A549 (cell line): ENCODE measurements at regions not wholly inside any gene's neighbourhood (a gene's known extent, or its start where the extent isn't known, plus 50 kb on each side); places are given as distances from the start of the nearest gene placed in this dataset.

ENCODE experiments used
- ATAC-seq, 2 experiments: fragments of 200-7000 bp in 1 of 2; fragments of >200 bp in 1 of 2; cut with Nextera tagmentation in 1 of 2; cut with Tn5 transposase in 1 of 2; 3 replicates each; pipeline versions ENCODE4 v1.8.0 to v1.9.1; 2018 to 2020; ENCODE audit warnings: mild to moderate bottlenecking in 1 of 2, moderate library complexity in 1 of 2
- CTCF ChIA-PET: fragments of 300-600 bp; sonication (Branson Sonifier 250); formaldehyde crosslinking; extraction: SDS; loops from one replicate; lab custom pipeline; 2021; ENCODE audit warnings: antibody characterized with exemption, inconsistent platforms; lab: Yijun Ruan, JAX
- POLR2A ChIA-PET: fragments of 350-600 bp; formaldehyde crosslinking; extraction: SDS; loops from one replicate; lab custom pipeline; 2021; ENCODE audit warnings: antibody characterized with exemption, inconsistent platforms; lab: Yijun Ruan, JAX
- DNase-seq, 2 experiments: peaks; one replicate each; pipeline versions ENCODE4 v3.0.0 to v3.0.0-alpha.2; 2011 to 2016; ENCODE audit warnings: low read depth in 1 of 2, low spot score in 1 of 2
- FAIRE-seq: peaks from 2 replicates; lab custom pipeline; 2011; peaks lifted over from hg19 to GRCh38; lab: Jason Lieb, UNC
- H3K27ac ChIP-seq, 2 experiments: fragments of >200 bp; sonication (Bioruptor Twin); formaldehyde crosslinking; 3 replicates each; pipeline ENCODE4 v1.5.1; 2016 to 2017
- H3K4me1 ChIP-seq: fragments of >200 bp; sonication (Bioruptor Twin); formaldehyde crosslinking; 3 replicates; pipeline ENCODE4 v1.6.1; 2016
- H3K4me2 ChIP-seq: fragments of >200 bp; sonication (Bioruptor Twin); formaldehyde crosslinking; 3 replicates; pipeline ENCODE4 v1.6.1; 2016
- H3K4me3 ChIP-seq: fragments of >200 bp; sonication (Bioruptor Twin); formaldehyde crosslinking; 3 replicates; pipeline ENCODE4 v1.5.1; 2016
- H3K9me3 ChIP-seq: fragments of >200 bp; sonication (Bioruptor Twin); formaldehyde crosslinking; 3 replicates; pipeline ENCODE4 v1.6.1; 2016
- CEBPB ChIP-seq, 2 experiments: fragments of >200 bp in 1 of 2; sonication (Bioruptor Twin) in 1 of 2; formaldehyde crosslinking in 1 of 2; IDR thresholded peaks; 2 replicates each; pipeline ENCODE4 v1.6.1; 2012 to 2016
- FOSL2 ChIP-seq, 2 experiments: fragments of 450-650 bp in 1 of 2; fragments of >200 bp in 1 of 2; sonication (Bioruptor Twin) in 1 of 2; formaldehyde crosslinking; IDR thresholded peaks; 2 replicates each; pipeline versions ENCODE4 v1.5.0 to v1.6.1; 2016 to 2020; ENCODE audit warnings: mild to moderate bottlenecking in 1 of 2, moderate library complexity in 1 of 2
- FOXS1 ChIP-seq: fragments of 250-450 bp; sonication (Bioruptor Pico); IDR thresholded peaks from 2 replicates; pipeline ENCODE4 v1.5.0; 2020; ENCODE audit warnings: mild to moderate bottlenecking, moderate library complexity
- JUNB ChIP-seq: fragments of >200 bp; sonication (Bioruptor Twin); formaldehyde crosslinking; IDR thresholded peaks from 2 replicates; pipeline ENCODE4 v1.6.1; 2016
- KDM1A ChIP-seq: fragments of 200-600 bp; sonication (generic); IDR thresholded peaks from 2 replicates; pipeline ENCODE4 v1.6.1; 2016; ENCODE audit warnings: low read depth, mild to moderate bottlenecking
- KDM5A ChIP-seq: fragments of 200-600 bp; sonication (generic); IDR thresholded peaks from 2 replicates; pipeline ENCODE4 v1.6.1; 2016; ENCODE audit warnings: antibody characterized with exemption, mild to moderate bottlenecking
- MAZ ChIP-seq: fragments of 150-350 bp; IDR thresholded peaks from 2 replicates; pipeline ENCODE4 v1.6.1; 2014; ENCODE audit warnings: antibody characterized with exemption, low read depth, low read length, borderline replicate concordance
- POLR2AphosphoS2 ChIP-seq: conservative IDR thresholded peaks from 2 replicates; pipeline ENCODE4 v1.6.1; 2012; ENCODE audit warnings: low read length, improper control_type of control experiment, inconsistent platforms
- RAD21 ChIP-seq, 2 experiments: fragments of >200 bp in 1 of 2; sonication (Bioruptor Twin) in 1 of 2; formaldehyde crosslinking in 1 of 2; IDR thresholded peaks in 1 of 2; conservative IDR thresholded peaks in 1 of 2; 2 replicates in 1 of 2; 3 replicates in 1 of 2; pipeline ENCODE4 v1.6.1; 2012 to 2018; ENCODE audit warnings: inconsistent platforms in 1 of 2
- TP53 ChIP-seq: fragments of 250-450 bp; sonication (Bioruptor Pico); IDR thresholded peaks from 2 replicates; pipeline ENCODE4 v1.5.0; 2021; ENCODE audit warnings: mild to moderate bottlenecking, moderate library complexity
- WGBS: methylation state at CpG from one replicate; pipeline ENCODE4 v1.1.6; 2017; ENCODE audit errors: missing lambda C conversion rate; 5-methylcytosine and 5-hydroxymethylcytosine counted together
- TF ChIP-seq, protein P1 (sequence below): IDR thresholded peaks from 2 replicates; pipeline ENCODE4 v1.6.1; 2012
- TF ChIP-seq, protein P2 (sequence below): fragments of >200 bp; sonication (Bioruptor Twin); formaldehyde crosslinking; IDR thresholded peaks from 3 replicates; pipeline ENCODE4 v1.5.1; 2016
- TF ChIP-seq, protein P3 (sequence below): fragments of 250-450 bp; sonication (Bioruptor Pico); IDR thresholded peaks from 2 replicates; pipeline ENCODE4 v1.5.0; 2021; ENCODE audit warnings: mild to moderate bottlenecking, moderate library complexity, borderline replicate concordance
- TF ChIP-seq, protein P4 (sequence below): fragments of 200-600 bp; sonication (generic); IDR thresholded peaks from 2 replicates; pipeline ENCODE4 v1.6.1; 2016; ENCODE audit warnings: antibody characterized with exemption, mild to moderate bottlenecking, moderate library complexity
- TF ChIP-seq, protein P5 (sequence below): IDR thresholded peaks from 2 replicates; pipeline ENCODE4 v1.6.1; 2012; ENCODE audit warnings: low read depth, borderline replicate concordance

DNA sequence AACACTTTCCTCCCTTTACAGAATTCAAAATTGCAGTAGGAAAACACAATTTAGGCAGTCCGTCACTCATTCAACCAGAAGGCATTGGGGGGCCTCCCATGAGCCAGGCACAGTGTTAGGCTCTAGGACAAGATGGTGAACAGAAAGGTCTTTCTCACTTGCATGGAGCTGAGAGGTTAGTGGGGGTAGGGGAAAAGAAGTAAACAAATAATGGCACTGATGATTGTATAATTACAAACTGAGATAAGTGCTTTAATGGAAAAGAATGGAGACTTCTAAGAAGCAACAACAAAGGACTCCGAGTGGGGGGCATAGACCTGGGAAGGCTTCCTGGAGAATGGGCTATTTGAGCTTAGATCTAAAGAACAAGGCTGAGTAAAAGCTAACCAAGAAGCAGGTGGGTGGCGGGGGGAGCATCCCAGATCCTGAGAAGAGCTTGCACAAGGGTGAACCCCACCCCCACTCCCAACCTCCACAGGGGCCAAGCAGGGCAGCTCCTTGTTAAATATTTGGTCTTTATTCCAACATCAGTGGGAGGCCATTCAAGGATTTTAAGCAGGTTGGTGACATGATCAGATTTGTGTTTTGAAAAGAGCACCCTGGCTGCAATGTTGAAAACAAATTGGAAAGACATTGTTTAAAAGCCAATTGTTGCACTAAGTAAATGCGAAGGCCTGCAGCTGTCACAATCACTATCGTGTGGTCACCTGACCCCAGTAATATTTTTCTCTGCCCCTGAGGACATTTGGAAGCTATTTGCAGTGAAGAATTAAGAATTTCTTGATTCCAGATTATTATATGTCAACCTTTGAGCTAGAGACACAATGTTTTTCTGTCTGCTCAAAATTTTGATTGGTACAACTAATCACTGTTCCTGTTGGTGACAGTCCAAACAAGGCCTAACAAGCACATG, 73.9 kb upstream of the EFNA5 start:
- peaks cover 4% of the 10 kb centered on the region; the same call in 1 of the 3 replicates for H3K9me3 ChIP-seq
- 69% methylated on average over 5 of the region's 5 CpGs for WGBS
- H3K4me2 ChIP-seq: no peak overlapping the region
- ChIA-PET CTCF (no interaction called here), POLR2A (no interaction called here)
- 0 out of 3 replicates have a peak, but pooled peaks cover 2% of the 10 kb centered on the region for H3K4me1 ChIP-seq
- FAIRE-seq (no peak), DNase-seq (no peak), ATAC-seq (no peak)
- TF ChIP-seq RAD21 (conservative IDR thresholded peaks at IDR 0.05 in 1 of 2, IDR thresholded peaks at IDR 0.05 in 1 of 2) (no peak), JUNB (no peak), KDM5A (no peak), TP53 (CRISPR knock-in tag) (no peak), POLR2AphosphoS2 (no peak), FOSL2 (IDR thresholded peaks at IDR 0.05) (no peak), FOSL2 (CRISPR knock-in tag; IDR thresholded peaks at IDR 0.05) (no peak), KDM1A (no peak), FOXS1 (CRISPR knock-in tag) (no peak), CEBPB (IDR thresholded peaks at IDR 0.05) (no peak), MAZ (no peak)
- TF ChIP-seq, protein P1, sequence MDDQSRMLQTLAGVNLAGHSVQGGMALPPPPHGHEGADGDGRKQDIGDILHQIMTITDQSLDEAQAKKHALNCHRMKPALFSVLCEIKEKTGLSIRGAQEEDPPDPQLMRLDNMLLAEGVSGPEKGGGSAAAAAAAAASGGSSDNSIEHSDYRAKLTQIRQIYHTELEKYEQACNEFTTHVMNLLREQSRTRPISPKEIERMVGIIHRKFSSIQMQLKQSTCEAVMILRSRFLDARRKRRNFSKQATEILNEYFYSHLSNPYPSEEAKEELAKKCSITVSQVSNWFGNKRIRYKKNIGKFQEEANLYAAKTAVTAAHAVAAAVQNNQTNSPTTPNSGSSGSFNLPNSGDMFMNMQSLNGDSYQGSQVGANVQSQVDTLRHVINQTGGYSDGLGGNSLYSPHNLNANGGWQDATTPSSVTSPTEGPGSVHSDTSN: no peak
- TF ChIP-seq, protein P2, sequence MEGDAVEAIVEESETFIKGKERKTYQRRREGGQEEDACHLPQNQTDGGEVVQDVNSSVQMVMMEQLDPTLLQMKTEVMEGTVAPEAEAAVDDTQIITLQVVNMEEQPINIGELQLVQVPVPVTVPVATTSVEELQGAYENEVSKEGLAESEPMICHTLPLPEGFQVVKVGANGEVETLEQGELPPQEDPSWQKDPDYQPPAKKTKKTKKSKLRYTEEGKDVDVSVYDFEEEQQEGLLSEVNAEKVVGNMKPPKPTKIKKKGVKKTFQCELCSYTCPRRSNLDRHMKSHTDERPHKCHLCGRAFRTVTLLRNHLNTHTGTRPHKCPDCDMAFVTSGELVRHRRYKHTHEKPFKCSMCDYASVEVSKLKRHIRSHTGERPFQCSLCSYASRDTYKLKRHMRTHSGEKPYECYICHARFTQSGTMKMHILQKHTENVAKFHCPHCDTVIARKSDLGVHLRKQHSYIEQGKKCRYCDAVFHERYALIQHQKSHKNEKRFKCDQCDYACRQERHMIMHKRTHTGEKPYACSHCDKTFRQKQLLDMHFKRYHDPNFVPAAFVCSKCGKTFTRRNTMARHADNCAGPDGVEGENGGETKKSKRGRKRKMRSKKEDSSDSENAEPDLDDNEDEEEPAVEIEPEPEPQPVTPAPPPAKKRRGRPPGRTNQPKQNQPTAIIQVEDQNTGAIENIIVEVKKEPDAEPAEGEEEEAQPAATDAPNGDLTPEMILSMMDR: no peak
- TF ChIP-seq, protein P3, sequence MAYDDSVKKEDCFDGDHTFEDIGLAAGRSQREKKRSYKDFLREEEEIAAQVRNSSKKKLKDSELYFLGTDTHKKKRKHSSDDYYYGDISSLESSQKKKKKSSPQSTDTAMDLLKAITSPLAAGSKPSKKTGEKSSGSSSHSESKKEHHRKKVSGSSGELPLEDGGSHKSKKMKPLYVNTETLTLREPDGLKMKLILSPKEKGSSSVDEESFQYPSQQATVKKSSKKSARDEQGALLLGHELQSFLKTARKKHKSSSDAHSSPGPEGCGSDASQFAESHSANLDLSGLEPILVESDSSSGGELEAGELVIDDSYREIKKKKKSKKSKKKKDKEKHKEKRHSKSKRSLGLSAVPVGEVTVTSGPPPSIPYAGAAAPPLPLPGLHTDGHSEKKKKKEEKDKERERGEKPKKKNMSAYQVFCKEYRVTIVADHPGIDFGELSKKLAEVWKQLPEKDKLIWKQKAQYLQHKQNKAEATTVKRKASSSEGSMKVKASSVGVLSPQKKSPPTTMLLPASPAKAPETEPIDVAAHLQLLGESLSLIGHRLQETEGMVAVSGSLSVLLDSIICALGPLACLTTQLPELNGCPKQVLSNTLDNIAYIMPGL (CRISPR knock-in tag): no peak
- TF ChIP-seq, protein P4, sequence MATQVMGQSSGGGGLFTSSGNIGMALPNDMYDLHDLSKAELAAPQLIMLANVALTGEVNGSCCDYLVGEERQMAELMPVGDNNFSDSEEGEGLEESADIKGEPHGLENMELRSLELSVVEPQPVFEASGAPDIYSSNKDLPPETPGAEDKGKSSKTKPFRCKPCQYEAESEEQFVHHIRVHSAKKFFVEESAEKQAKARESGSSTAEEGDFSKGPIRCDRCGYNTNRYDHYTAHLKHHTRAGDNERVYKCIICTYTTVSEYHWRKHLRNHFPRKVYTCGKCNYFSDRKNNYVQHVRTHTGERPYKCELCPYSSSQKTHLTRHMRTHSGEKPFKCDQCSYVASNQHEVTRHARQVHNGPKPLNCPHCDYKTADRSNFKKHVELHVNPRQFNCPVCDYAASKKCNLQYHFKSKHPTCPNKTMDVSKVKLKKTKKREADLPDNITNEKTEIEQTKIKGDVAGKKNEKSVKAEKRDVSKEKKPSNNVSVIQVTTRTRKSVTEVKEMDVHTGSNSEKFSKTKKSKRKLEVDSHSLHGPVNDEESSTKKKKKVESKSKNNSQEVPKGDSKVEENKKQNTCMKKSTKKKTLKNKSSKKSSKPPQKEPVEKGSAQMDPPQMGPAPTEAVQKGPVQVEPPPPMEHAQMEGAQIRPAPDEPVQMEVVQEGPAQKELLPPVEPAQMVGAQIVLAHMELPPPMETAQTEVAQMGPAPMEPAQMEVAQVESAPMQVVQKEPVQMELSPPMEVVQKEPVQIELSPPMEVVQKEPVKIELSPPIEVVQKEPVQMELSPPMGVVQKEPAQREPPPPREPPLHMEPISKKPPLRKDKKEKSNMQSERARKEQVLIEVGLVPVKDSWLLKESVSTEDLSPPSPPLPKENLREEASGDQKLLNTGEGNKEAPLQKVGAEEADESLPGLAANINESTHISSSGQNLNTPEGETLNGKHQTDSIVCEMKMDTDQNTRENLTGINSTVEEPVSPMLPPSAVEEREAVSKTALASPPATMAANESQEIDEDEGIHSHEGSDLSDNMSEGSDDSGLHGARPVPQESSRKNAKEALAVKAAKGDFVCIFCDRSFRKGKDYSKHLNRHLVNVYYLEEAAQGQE: no peak
- TF ChIP-seq, protein P5, sequence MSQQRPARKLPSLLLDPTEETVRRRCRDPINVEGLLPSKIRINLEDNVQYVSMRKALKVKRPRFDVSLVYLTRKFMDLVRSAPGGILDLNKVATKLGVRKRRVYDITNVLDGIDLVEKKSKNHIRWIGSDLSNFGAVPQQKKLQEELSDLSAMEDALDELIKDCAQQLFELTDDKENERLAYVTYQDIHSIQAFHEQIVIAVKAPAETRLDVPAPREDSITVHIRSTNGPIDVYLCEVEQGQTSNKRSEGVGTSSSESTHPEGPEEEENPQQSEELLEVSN: no peak
- H3K27ac ChIP-seq: no peak overlapping the region
- H3K4me3 ChIP-seq: no peak overlapping the region
